Lower lobe of right lung (tissue), 2 donors: ENCODE measurements at regions not wholly inside any gene's neighbourhood (a gene's known extent, or its start where the extent isn't known, plus 50 kb on each side); places are given as distances from the start of the nearest gene placed in this dataset.

Source experiments
- ATAC-seq, 2 donors: fragments of 200-7000 bp; cut with Tn5 transposase; one replicate each; pipeline ENCODE4 v1.9.1; 2020 to 2022; ENCODE audit warnings: mild to moderate bottlenecking in 2 of 2, moderate library complexity in 2 of 2
- DNase-seq: peaks from one replicate; pipeline ENCODE4 v3.0.0-alpha.2; 2020
- H3K27ac ChIP-seq: fragments of 200-600 bp; one replicate; pipeline ENCODE4 v1.8.0; 2022
- H3K27me3 ChIP-seq: fragments of 200-600 bp; one replicate; pipeline ENCODE4 v1.8.0; 2022; ENCODE audit warnings: low read depth
- H3K36me3 ChIP-seq: fragments of 200-600 bp; one replicate; pipeline ENCODE4 v1.8.0; 2022; ENCODE audit warnings: mild to moderate bottlenecking
- H3K4me1 ChIP-seq: fragments of 200-600 bp; one replicate; pipeline ENCODE4 v1.8.0; 2022
- H3K4me3 ChIP-seq: fragments of 200-600 bp; one replicate; pipeline ENCODE4 v1.8.0; 2022; ENCODE audit warnings: mild to moderate bottlenecking
- H3K9me3 ChIP-seq: fragments of 200-600 bp; one replicate; pipeline ENCODE4 v1.8.0; 2022
- intact Hi-C: fragments of 100-400 bp; cut with DNase I; formaldehyde crosslinking; loops from one replicate; pipeline ENCODE4 v1.11.0; 2022
- TF ChIP-seq, protein P1 (sequence below): fragments of 200-600 bp; IDR thresholded peaks from one replicate; pipeline ENCODE4 v1.8.0; 2022; ENCODE audit warnings: antibody characterized with exemption, mild to moderate bottlenecking
- donor health status: DM: no; HTN: yes; CAD: no; lungs with severe emphysema.

DNA sequence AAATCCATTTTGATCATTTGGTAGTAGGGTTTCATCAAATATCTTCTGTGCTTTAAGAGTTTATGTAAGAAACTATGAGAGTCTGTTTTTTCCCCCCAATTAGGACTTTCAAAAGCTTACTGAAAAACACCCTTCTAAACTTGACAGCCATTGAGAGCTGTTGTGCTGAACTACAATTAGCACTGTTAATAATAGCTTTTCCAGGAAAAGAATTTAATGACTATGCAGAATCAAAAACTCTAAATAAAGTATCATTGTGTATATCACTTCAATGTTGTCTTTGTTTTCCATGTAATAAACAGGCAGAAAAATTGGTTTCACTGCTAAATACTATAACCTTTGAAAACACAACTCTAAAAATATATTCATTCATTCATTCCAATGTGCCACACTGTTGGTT is 121.4 kb upstream of the PDE5A start:
- intact Hi-C loops, result no loop called here
- no peak for DNase-seq
- no peaks in the 10 kb centered on the region for H3K36me3 ChIP-seq
- ATAC-seq, result no peak
- H3K4me1 ChIP-seq, result no peaks in the 10 kb centered on the region
- no peaks in the 10 kb centered on the region for H3K27me3 ChIP-seq
- TF ChIP-seq, protein P1, sequence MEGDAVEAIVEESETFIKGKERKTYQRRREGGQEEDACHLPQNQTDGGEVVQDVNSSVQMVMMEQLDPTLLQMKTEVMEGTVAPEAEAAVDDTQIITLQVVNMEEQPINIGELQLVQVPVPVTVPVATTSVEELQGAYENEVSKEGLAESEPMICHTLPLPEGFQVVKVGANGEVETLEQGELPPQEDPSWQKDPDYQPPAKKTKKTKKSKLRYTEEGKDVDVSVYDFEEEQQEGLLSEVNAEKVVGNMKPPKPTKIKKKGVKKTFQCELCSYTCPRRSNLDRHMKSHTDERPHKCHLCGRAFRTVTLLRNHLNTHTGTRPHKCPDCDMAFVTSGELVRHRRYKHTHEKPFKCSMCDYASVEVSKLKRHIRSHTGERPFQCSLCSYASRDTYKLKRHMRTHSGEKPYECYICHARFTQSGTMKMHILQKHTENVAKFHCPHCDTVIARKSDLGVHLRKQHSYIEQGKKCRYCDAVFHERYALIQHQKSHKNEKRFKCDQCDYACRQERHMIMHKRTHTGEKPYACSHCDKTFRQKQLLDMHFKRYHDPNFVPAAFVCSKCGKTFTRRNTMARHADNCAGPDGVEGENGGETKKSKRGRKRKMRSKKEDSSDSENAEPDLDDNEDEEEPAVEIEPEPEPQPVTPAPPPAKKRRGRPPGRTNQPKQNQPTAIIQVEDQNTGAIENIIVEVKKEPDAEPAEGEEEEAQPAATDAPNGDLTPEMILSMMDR, result no peak
- no peaks in the 10 kb centered on the region for H3K9me3 ChIP-seq
- no peak overlapping the region for H3K4me3 ChIP-seq
- no peak overlapping the region for H3K27ac ChIP-seq

DNA sequence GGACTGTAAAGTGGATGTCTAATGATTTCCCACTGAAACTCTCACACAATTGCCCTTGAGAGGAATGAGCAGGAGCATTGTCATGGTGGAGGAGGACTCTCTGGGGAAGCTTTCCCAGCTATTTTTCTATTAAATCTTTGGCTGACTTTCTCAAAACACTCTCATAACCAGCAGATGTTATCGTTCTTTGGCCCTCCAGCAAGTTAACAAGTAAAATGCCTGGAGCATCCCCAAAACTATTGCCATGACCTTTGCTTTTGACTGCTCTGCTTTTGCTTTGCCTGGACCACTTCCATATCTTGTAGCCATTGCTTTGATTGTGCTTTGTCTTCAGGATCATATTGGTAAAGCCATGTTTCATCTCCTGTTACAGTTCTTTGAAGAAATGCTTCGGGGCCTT is 120.2 kb upstream of the PDE5A start:
- no peaks in the 10 kb centered on the region for H3K36me3 ChIP-seq
- H3K9me3 ChIP-seq, result no peaks in the 10 kb centered on the region
- H3K4me1 ChIP-seq, result no peaks in the 10 kb centered on the region
- intact Hi-C loops, result no loop called here
- ATAC-seq (no peak), DNase-seq (no peak)
- no peaks in the 10 kb centered on the region for H3K27me3 ChIP-seq
- TF ChIP-seq, protein P1, result no peak
- H3K4me3 ChIP-seq, result no peak overlapping the region
- H3K27ac ChIP-seq, result no peak overlapping the region

DNA sequence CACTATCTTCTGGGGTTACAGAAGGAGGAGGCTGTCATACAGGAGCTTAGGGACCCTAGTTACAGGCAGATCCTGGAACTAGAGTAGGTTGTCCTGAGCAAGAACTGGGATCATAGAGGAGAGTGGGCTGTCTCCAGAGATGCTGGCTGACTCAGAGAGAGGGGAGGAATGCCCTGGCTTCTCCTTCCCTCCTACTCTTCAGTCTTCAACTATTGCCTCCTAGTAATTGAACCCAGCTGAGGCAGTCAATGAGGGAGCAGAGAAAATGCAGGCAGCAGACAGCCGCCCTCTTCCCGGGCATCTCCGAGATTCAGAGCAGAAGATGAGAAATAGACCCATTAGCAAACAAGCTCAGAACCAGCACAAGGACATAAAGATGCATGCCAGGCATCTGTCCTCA is 118.3 kb upstream of the PDE5A start:
- DNase-seq (no peak), ATAC-seq (no peak)
- no peaks in the 10 kb centered on the region for H3K9me3 ChIP-seq
- TF ChIP-seq, protein P1, result no peak
- H3K36me3 ChIP-seq, result no peaks in the 10 kb centered on the region
- no peak overlapping the region for H3K4me3 ChIP-seq
- no peaks in the 10 kb centered on the region for H3K27me3 ChIP-seq
- intact Hi-C loops, result no loop called here
- H3K27ac ChIP-seq, result no peak overlapping the region
- H3K4me1 ChIP-seq, result no peaks in the 10 kb centered on the region

DNA sequence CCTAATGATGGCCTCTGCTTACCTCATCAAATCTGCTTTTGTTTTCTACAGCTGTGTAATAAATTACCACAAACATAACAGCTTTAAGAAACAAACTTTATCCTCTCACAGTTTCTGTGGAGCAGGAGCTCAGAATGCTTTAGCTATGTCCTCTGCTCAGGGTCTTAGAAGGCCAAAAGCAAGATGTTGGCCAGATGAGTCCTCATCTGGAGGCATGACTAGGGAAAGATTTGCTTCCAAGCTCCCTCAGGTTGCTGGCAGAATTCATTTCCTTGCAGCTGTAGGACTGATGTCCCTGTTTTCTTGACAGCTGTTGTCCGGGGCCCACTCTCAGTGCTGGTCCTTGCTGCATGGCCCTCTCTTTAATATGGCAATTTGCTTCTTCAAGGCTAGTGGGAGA is 116.7 kb upstream of the PDE5A start:
- ATAC-seq, result no peak
- no peaks in the 10 kb centered on the region for H3K27me3 ChIP-seq
- DNase-seq, result no peak
- H3K4me3 ChIP-seq, result no peak overlapping the region
- no peaks in the 10 kb centered on the region for H3K36me3 ChIP-seq
- no peaks in the 10 kb centered on the region for H3K4me1 ChIP-seq
- no peaks in the 10 kb centered on the region for H3K9me3 ChIP-seq
- H3K27ac ChIP-seq, result no peak overlapping the region
- TF ChIP-seq, protein P1, result no peak
- intact Hi-C loops, result no loop called here

DNA sequence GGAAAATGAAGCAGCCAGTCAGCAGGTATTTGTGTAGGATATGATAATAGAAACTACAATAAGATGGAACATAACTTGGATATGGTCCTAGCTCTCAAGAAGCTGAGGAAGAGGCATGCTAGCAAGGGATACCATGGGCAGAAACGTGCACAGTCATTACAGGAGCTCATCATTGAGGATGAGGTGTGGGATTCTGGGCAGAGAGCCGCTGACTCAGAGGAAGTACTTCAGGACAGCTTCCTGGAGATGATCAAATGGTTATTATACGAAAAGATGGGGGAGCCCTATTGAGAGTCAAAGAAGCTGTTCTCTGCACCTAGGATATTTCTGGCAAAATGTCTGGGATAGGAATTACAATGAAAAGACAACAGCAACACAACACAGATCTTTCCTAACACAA is 116.0 kb upstream of the PDE5A start:
- intact Hi-C loops, result no loop called here
- Histone ChIP-seq H3K4me1 (no peaks in the 10 kb centered on the region), H3K36me3 (no peaks in the 10 kb centered on the region), H3K27me3 (no peaks in the 10 kb centered on the region), H3K9me3 (no peaks in the 10 kb centered on the region), H3K27ac (no peak overlapping the region), H3K4me3 (no peak overlapping the region)
- DNase-seq, result no peak
- no peak for ATAC-seq
- TF ChIP-seq, protein P1, result no peak

DNA sequence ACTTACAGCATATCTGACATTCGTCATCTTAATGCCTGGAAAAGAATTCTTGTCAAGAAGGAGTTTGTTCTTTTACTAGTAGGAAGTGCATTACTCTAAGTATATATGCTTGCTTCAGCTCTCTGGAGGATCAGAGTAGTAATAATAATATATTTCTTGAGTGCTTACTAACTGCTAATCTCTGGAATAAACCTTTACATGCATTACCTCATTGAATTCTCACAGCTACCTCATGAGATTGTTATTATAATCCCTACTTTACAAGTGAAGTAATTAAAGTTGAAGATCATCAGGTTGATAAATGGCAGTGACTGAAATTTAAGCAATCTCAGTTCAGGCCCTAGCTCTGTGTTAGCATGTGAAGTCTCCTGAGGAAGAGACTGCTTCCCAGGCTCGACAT is 115.0 kb upstream of the PDE5A start:
- H3K27ac ChIP-seq, result no peak overlapping the region
- no peak for ATAC-seq
- no peak for DNase-seq
- intact Hi-C loops, result no loop called here
- TF ChIP-seq, protein P1, result no peak
- no peak overlapping the region for H3K4me3 ChIP-seq
- H3K4me1 ChIP-seq, result no peaks in the 10 kb centered on the region
- H3K27me3 ChIP-seq, result no peaks in the 10 kb centered on the region
- H3K36me3 ChIP-seq, result no peaks in the 10 kb centered on the region
- H3K9me3 ChIP-seq, result no peaks in the 10 kb centered on the region
